Activated naive CD8-positive, alpha-beta T cell treated with anti-CD3 and anti-CD28 coated beads, Interleukin-2, amount 50 U/mL, for 16 hours (primary cell): ENCODE measurements at regions not wholly inside any gene's neighbourhood (a gene's known extent, or its start where the extent isn't known, plus 50 kb on each side); places are given as distances from the start of the nearest gene placed in this dataset.
"Not testable (repeated sequence)": the region's sequence is repeated elsewhere in the genome, so short reads cannot be mapped to it uniquely, and the experiment has no call there.

Source experiments
- DNase-seq: peaks from one replicate; pipeline ENCODE4 v3.0.0-alpha.2; 2020; ENCODE audit warnings: low read depth, low spot score

- no peak for DNase-seq
Observed at GRCh38 chr4:131302108-131302507, 1847.0 kb upstream of the PCDH10 start.

DNA sequence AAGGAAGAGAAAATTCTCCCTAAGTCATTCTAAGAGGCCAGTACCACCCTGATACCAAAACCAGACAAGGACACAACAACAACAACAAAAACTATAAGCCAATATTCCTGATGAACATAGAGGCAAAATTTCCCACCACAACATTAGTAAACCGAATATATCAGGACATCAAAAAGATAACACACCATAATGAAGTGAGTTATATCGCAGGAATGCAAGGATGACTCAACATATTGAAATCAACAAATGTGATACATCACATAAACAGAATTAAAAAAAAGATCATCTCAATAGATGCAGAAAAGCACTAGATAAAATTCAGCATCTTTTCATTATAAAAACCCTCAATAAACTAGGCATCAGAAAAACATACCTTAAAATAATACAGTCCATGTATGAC is 1844.4 kb upstream of the PCDH10 start:
- no peak for DNase-seq

- DNase-seq: no peak
Observed at GRCh38 chr4:131309628-131310027, 1839.5 kb upstream of the PCDH10 start.

GRCh38 chr4:131316086-131316485 is 1833.0 kb upstream of the PCDH10 start:
- DNase-seq: no peak

- DNase-seq: no peak
Observed at GRCh38 chr4:131337936-131338335, 1811.2 kb upstream of the PCDH10 start.

DNA sequence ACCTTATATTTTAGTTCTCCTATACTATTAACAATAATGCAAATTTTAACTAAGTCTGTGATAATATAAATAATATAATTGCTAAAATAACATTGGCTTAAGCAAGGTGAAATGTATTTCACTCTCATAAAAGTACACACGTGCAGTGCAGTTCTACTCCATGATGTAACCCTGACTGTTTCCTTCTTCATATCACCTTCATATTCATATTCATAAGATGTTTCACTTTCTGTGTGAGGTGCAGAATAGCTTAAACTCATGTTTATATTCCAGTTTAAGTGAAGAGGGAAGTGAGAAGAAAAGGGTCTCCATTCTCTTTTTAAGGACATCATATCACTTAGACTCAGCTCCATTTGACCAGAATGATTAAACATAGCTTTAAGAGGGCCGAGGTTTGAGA is 1810.0 kb upstream of the PCDH10 start:
- no peak for DNase-seq

DNA sequence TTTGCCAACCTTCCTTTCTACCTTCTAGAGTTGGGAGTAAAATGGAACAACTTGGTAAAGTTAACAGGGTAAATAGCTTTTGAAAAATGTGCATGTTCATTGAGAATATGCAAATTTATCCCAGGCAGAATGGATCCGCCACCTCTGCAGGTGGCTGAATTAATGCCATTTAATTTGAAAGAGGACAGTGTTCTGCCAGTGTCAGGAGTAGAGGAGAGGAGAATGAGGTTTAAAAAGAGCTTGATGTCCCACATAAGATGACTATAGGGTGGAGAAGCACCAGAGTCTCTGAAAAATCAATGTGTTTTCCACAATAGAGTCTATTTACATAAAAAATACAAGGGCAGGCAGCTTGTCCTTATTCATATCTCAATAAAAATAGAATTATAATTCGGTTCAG is 1804.3 kb upstream of the PCDH10 start:
- DNase-seq: no peak

GRCh38 chr4:131347816-131348215 is 1801.3 kb upstream of the PCDH10 start:
- no peak for DNase-seq

- DNase-seq: no peak
Observed at GRCh38 chr4:131348263-131348662, 1800.8 kb upstream of the PCDH10 start.

GRCh38 chr4:131352371-131352770 is 1796.7 kb upstream of the PCDH10 start:
- DNase-seq: not testable (repeated sequence)

- DNase-seq: no peak
Observed at GRCh38 chr4:131366714-131367113, 1782.4 kb upstream of the PCDH10 start.

- no peak for DNase-seq
Observed at GRCh38 chr4:131367441-131367840, 1781.7 kb upstream of the PCDH10 start.

DNA sequence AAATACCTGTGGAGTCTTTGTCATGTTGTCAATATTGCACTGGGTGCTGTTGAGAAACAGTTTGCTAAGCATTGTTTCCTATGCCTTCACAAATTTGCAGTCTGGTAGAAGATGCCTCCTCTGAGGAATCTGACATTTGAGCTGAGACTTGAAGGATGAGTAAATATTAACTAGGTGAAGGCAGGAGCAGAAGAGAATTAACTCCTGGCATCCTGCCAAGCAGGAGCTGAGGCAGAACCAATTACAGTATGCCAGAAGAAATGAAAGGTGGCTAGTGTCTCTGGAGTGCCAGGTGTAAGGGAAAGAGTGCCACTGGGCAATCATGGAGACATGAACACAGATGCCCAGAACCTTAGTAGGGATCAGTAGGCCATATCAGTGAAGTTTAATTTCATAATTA is 1778.2 kb upstream of the PCDH10 start:
- DNase-seq: no peak

DNA sequence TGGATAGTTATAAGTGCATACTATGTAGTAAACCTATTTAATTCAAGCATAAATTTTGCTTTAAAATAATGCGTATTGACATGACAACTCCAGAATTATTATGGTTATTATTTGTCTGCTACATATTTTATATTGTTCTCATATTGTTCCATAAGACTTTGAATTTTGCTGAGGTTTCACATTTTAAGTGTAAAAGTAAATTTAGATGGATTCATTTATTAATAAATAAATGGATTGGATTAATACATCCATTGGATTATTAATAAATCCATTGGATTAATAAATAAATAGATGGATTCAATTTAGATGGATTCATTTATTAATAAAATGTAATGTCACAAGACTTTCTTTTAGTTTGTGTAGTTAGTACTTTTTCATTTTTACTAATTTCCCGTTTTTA is 1768.0 kb upstream of the PCDH10 start:
- DNase-seq: no peak

- no peak for DNase-seq
Observed at GRCh38 chr4:131382839-131383238, 1766.3 kb upstream of the PCDH10 start.

DNA sequence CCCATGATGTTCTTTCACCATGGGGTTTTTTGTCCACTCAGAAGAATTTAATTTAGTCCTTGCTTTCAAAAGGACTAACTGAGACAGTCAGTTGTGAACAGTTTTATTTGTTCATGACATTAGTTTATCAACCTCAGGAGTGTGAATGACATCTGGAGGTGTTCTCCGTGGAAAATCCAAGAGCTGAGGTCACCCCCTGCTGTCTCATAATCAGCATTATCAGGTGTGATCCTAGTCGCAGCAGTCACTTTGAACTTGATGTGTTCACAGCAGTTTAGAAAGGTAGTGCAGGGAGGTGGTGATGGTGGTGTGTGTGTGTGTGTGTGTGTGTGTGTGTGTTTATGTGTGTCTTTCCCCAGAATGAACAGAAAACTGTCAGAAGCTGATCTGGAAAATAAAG is 1760.8 kb upstream of the PCDH10 start:
- DNase-seq: no peak

- DNase-seq: no peak
Observed at GRCh38 chr4:131408102-131408501, 1741.0 kb upstream of the PCDH10 start.

DNA sequence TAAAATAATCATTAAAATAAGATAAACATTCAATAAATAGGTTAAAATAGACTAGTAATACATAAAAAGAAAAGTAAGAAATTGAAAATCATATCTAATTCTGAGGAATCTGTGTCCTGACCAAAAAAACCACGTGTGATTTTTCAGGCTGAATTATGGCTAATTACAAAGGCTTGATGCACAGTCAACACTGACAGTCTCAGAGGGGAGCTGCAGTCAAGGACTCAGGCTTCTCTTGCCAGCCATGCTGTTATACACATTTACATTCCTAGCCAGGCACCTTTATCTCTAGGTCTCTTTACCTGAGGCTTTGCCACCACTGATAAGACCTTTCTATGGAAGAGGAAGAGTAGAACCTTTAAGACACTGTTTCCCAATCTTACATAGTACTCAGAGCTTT is 1737.7 kb upstream of the PCDH10 start:
- no peak for DNase-seq

GRCh38 chr4:131419147-131419546 is 1729.9 kb upstream of the PCDH10 start:
- DNase-seq: no peak

DNA sequence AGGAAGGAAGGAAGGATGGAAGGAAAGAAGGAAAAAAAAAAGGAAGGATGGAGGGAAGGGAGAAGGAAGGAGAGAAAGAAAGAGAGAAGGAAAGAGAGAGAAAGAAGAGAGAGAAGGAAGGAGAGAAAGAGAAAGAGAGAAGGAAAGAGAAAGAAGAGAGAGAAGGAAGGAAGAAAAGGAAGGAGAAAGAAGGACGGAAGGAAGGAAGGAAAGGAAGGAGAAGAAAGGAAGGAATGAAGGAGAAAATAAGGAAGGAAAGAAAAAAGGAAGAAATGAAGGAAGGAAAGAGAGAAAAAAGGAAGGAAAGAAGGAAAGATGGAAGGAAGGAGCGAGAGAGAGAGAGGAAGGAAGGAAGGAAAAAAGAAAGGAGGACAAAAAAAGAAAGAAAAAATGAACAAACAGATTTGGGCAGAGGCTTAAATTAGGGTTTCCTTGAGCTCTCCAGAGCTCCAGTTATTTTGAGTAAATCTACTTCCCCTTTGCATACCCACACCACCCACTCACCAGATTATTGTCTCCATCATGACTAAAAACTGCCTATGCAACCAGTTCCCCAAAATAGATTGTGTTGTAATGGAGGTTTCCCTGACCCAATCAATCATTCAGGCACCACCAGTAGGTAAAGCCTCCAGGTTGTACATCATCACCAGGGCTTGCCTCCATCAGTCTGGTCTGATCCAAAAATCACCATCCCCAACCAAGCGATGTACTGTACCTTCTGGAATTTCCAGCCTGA is 1722.9 kb upstream of the PCDH10 start:
- DNase-seq: no peak

DNA sequence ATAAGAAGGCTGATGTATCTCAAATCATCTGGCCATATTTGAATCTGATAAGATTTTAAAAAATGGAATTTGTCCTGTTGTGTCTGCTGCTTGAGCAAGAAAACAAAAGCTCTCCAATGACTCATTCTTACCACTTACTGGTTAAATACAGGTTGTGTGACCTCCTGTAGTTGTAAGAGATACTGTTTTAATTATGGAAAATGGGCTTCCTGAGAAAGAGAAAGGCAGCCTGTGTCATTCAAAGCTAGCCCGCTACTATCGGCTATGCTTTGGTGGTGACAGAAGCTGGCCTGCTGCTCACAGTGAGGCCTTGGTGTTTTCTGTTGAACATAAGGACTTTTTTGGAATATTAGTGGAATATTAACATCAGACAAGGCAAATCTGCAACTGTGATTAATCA is 1722.1 kb upstream of the PCDH10 start:
- no peak for DNase-seq

- DNase-seq: no peak
Observed at GRCh38 chr4:131430302-131430701, 1718.8 kb upstream of the PCDH10 start.

GRCh38 chr4:131441004-131441688 is 1707.9 kb upstream of the PCDH10 start:
- no peak for DNase-seq
